Karpas-422 (cell line): ENCODE measurements at regions not wholly inside any gene's neighbourhood (a gene's known extent, or its start where the extent isn't known, plus 50 kb on each side); places are given as distances from the start of the nearest gene placed in this dataset.
"Not testable (repeated sequence)": the region's sequence is repeated elsewhere in the genome, so short reads cannot be mapped to it uniquely, and the experiment has no call there.

Experiments
- DNase-seq: peaks from one replicate; pipeline ENCODE4 v3.0.0-alpha.2; 2015
- H2AFZ ChIP-seq: fragments of 200-600 bp; sonication (generic); 2 replicates; pipeline ENCODE4 v1.6.1; 2014; ENCODE audit warnings: antibody characterized with exemption, low read length, mixed read lengths
- H3K27ac ChIP-seq: fragments of 200-600 bp; sonication (generic); 2 replicates; pipeline ENCODE4 v1.5.1; 2014; ENCODE audit warnings: mild to moderate bottlenecking, low read length, moderate library complexity
- H3K27me3 ChIP-seq: fragments of 200-600 bp; sonication (generic); 2 replicates; pipeline ENCODE4 v1.6.1; 2014; ENCODE audit warnings: low read length, mixed read lengths
- H3K36me3 ChIP-seq: fragments of 200-600 bp; sonication (generic); 2 replicates; pipeline ENCODE4 v1.6.1; 2014; ENCODE audit warnings: low read length, mixed read lengths; ENCODE audit not compliant: insufficient read depth
- H3K4me1 ChIP-seq: fragments of 200-600 bp; sonication (generic); 2 replicates; pipeline ENCODE4 v1.6.1; 2014; ENCODE audit warnings: mild to moderate bottlenecking, low read length, mixed read lengths
- H3K4me2 ChIP-seq: fragments of 200-600 bp; sonication (generic); 2 replicates; pipeline ENCODE4 v1.6.1; 2014; ENCODE audit warnings: low read length, low read depth, mild to moderate bottlenecking; ENCODE audit not compliant: poor library complexity, severe bottlenecking
- H3K4me3 ChIP-seq: fragments of 200-600 bp; sonication (generic); 2 replicates; pipeline ENCODE4 v1.5.1; 2014; ENCODE audit warnings: mild to moderate bottlenecking, antibody characterized with exemption, low read length, mixed read lengths
- H3K79me2 ChIP-seq: fragments of 200-600 bp; sonication (generic); 2 replicates; pipeline ENCODE4 v1.6.1; 2014; ENCODE audit warnings: mild to moderate bottlenecking, low read length, mixed read lengths
- H3K9ac ChIP-seq: fragments of 200-600 bp; sonication (generic); 2 replicates; pipeline ENCODE4 v1.6.0; 2014; ENCODE audit warnings: low read length
- H3K9me2 ChIP-seq: fragments of 200-600 bp; sonication (generic), shearing (Covaris generic); replicated peaks from 2 replicates; pipeline ENCODE4 v1.6.0; 2014; ENCODE audit warnings: mild to moderate bottlenecking, low read length, moderate library complexity; ENCODE audit not compliant: insufficient read depth
- H3K9me3 ChIP-seq: fragments of 300-700, 200-600 bp; sonication (generic); 2 replicates; pipeline ENCODE4 v1.6.1; 2014; ENCODE audit warnings: low read length, mixed read lengths
- H4K20me1 ChIP-seq: fragments of 200-600 bp; sonication (generic); 2 replicates; pipeline ENCODE4 v1.6.1; 2014; ENCODE audit warnings: mild to moderate bottlenecking, antibody characterized with exemption, low read length, low read depth; ENCODE audit not compliant: insufficient read depth

DNA sequence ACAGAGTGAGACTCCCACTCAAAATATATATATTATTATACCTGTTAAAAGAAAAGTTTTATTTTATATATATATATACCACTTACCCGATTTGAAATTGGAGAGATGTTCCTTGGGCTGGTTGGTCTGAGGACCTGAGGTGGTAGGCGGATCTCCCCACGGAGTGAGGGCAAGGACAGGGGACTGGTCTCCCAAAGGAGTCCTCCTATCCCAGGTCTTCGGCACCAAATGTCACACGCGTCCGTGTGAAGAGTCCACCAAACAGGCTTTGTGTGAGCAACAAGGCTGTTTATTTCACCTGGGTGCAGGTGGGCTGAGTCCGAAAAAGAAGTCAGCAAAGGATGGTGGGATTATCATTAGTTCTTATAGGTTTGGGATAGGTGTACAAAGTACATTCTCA, 228.2 kb downstream of the COPRS start:
- H3K27me3 ChIP-seq, result not testable (repeated sequence)

DNA sequence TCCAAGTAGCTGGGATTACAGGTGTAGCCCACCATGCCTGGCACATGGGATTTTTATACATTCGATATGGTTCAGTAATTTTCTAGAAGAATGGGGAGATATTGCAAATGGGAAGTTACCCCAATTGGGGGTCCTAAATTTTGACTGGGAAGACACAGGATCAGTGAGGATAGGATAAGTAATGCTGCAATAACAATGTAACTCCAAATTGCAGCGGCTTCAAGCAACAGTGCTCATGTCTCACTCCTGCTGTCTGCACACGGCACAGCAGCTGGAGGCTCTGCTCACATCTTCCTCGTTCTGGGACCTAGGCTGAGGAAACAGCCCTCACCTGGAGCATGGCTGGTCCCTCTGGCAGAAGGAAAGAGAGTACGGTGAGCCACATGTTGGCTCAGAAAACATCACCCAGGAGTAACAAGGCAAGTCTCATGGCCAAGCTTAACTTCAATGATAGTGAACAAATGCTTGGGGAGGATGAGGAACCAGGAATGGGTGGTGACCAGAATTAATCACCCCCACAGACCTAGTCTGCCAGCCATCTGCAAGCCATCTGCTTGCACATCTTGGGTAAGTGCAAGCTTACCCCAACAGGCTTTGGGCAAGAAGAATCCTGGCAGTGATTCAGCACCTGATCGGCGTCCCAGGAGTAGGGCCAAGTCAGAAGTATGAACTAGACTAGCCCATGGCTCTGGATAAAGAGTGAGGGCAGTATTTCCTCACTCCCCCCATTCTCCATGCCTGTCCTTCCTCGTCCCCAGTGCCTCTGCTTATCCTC, 229.2 kb downstream of the COPRS start:
- no peaks in the 10 kb centered on the region for H3K79me2 ChIP-seq
- no peaks in the 10 kb centered on the region for H4K20me1 ChIP-seq
- no peak overlapping the region for H3K4me2 ChIP-seq
- no peak overlapping the region for H2AFZ ChIP-seq
- H3K9ac ChIP-seq, result no peak overlapping the region
- H3K27ac ChIP-seq, result no peak overlapping the region
- H3K9me2 ChIP-seq, result no peaks in the 10 kb centered on the region
- no peaks in the 10 kb centered on the region; the same call in 1 of the 2 replicates for H3K27me3 ChIP-seq
- no peaks in the 10 kb centered on the region for H3K36me3 ChIP-seq
- no peak for DNase-seq
- H3K9me3 ChIP-seq, result no peaks in the 10 kb centered on the region
- no peaks in the 10 kb centered on the region for H3K4me1 ChIP-seq
- H3K4me3 ChIP-seq, result no peak overlapping the region

More for the DNA sequence above, 228.2 kb downstream of the COPRS start:
- not testable (repeated sequence) for H3K36me3 ChIP-seq, H3K4me2 ChIP-seq, DNase-seq, H3K9me3 ChIP-seq, H3K27ac ChIP-seq, H3K9ac ChIP-seq, H3K9me2 ChIP-seq, H4K20me1 ChIP-seq, H2AFZ ChIP-seq, H3K4me1 ChIP-seq, H3K79me2 ChIP-seq, H3K4me3 ChIP-seq

DNA sequence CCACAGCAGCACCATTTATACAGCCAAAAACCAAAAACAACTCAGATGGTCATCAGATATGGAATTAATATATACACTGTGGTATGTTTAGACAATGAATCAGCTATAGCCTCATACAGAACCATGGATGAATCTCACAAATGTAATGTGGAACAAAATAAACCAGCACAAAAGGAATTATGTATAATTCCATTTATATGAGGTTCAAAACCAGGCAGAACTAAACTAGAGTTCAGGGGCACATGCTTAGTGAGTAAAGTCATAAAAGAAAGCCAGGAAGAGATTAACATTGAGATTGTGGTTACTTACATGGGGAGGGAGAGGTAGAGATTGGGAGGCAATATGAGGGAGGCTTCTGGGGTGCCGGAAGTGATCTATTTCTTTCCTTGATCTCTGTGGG, 231.1 kb downstream of the COPRS start:
- H3K9ac ChIP-seq, result no peak overlapping the region
- H3K27ac ChIP-seq, result no peak overlapping the region
- H3K27me3 ChIP-seq, result no peaks in the 10 kb centered on the region; the same call in 1 of the 2 replicates
- H4K20me1 ChIP-seq, result no peaks in the 10 kb centered on the region
- H3K79me2 ChIP-seq, result no peaks in the 10 kb centered on the region
- H3K9me2 ChIP-seq, result no peaks in the 10 kb centered on the region
- H3K9me3 ChIP-seq, result no peaks in the 10 kb centered on the region
- H3K4me1 ChIP-seq, result no peaks in the 10 kb centered on the region
- no peak for DNase-seq
- H3K36me3 ChIP-seq, result no peaks in the 10 kb centered on the region
- no peak overlapping the region for H2AFZ ChIP-seq
- no peak overlapping the region for H3K4me2 ChIP-seq
- H3K4me3 ChIP-seq, result no peak overlapping the region

GRCh38 chr17:31623990-31624389, 232.5 kb downstream of the RAB11FIP4 start:
- Histone ChIP-seq H3K36me3 (no peaks in the 10 kb centered on the region), H2AFZ (no peak overlapping the region), H3K4me1 (no peaks in the 10 kb centered on the region), H3K27me3 (no peaks in the 10 kb centered on the region; the same call in 1 of the 2 replicates), H3K4me2 (no peak overlapping the region), H3K9me3 (no peaks in the 10 kb centered on the region), H3K9me2 (no peaks in the 10 kb centered on the region), H4K20me1 (no peaks in the 10 kb centered on the region), H3K4me3 (no peak overlapping the region), H3K9ac (no peak overlapping the region), H3K79me2 (no peaks in the 10 kb centered on the region), H3K27ac (no peak overlapping the region)
- DNase-seq, result no peak

DNA sequence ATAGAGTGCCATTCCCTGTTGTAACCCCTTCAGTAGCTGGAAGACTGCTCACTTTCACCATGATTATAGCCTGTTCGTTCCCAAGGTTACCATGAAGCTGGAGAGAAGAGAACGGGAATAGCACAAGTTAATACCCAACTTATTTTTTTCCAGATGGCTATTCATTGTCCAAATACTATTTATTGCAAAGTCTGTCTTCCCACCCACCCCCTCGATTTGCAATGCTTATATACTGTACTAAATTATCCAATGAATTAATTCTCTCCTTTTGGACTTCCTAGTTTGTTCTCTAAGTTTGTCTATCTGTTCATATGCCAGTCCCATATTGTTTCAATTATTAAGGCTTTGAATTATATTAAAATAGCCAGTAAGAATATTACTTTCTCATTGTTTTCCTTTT, 231.0 kb downstream of the RAB11FIP4 start:
- no peak overlapping the region for H3K27ac ChIP-seq
- no peak overlapping the region for H3K4me2 ChIP-seq
- no peaks in the 10 kb centered on the region for H3K79me2 ChIP-seq
- H3K4me3 ChIP-seq, result no peak overlapping the region
- H3K9me3 ChIP-seq, result no peaks in the 10 kb centered on the region
- no peaks in the 10 kb centered on the region for H3K36me3 ChIP-seq
- H3K27me3 ChIP-seq, result no peaks in the 10 kb centered on the region; the same call in 1 of the 2 replicates
- DNase-seq, result no peak
- no peaks in the 10 kb centered on the region for H4K20me1 ChIP-seq
- H3K9me2 ChIP-seq, result no peaks in the 10 kb centered on the region
- no peak overlapping the region for H2AFZ ChIP-seq
- no peaks in the 10 kb centered on the region for H3K4me1 ChIP-seq
- H3K9ac ChIP-seq, result no peak overlapping the region

- no peaks in the 10 kb centered on the region for H3K9me3 ChIP-seq
- H3K9me2 ChIP-seq, result no peaks in the 10 kb centered on the region
- no peak for DNase-seq
- no peaks in the 10 kb centered on the region for H3K79me2 ChIP-seq
- no peak overlapping the region for H2AFZ ChIP-seq
- no peak overlapping the region for H3K4me3 ChIP-seq
- no peaks in the 10 kb centered on the region for H4K20me1 ChIP-seq
- no peaks in the 10 kb centered on the region for H3K36me3 ChIP-seq
- H3K4me2 ChIP-seq, result no peak overlapping the region
- H3K27ac ChIP-seq, result no peak overlapping the region
- H3K4me1 ChIP-seq, result no peaks in the 10 kb centered on the region
- H3K9ac ChIP-seq, result no peak overlapping the region
- H3K27me3 ChIP-seq, result no peaks in the 10 kb centered on the region
These were observed 230.1 kb downstream of the RAB11FIP4 start for GRCh38 chr17:31621566-31621965.

DNA sequence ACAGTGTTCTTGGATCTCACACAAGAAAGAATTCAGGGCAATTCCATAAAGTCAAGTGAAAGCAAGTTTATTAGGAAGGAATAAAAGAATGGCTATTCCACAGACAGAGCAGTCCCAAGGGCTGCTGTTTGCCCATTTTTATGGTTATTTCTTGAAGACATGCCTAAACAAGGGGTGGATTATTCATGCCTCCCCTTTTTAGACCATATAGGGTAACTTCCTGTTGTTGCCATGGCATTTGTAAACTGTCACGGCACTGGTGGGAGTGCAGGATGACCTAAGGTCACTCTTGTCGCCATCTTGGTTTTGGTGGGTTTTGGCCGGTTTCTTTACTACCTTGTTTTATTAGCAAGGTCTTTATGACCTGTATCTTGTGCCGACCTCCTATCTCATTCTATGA, 219.6 kb downstream of the RAB11FIP4 start:
- not testable (repeated sequence) for H3K79me2 ChIP-seq, H3K27ac ChIP-seq, H3K9ac ChIP-seq, H3K9me3 ChIP-seq, H3K4me2 ChIP-seq, H3K36me3 ChIP-seq, H4K20me1 ChIP-seq, H2AFZ ChIP-seq, H3K27me3 ChIP-seq, H3K9me2 ChIP-seq, H3K4me1 ChIP-seq, H3K4me3 ChIP-seq, DNase-seq

DNA sequence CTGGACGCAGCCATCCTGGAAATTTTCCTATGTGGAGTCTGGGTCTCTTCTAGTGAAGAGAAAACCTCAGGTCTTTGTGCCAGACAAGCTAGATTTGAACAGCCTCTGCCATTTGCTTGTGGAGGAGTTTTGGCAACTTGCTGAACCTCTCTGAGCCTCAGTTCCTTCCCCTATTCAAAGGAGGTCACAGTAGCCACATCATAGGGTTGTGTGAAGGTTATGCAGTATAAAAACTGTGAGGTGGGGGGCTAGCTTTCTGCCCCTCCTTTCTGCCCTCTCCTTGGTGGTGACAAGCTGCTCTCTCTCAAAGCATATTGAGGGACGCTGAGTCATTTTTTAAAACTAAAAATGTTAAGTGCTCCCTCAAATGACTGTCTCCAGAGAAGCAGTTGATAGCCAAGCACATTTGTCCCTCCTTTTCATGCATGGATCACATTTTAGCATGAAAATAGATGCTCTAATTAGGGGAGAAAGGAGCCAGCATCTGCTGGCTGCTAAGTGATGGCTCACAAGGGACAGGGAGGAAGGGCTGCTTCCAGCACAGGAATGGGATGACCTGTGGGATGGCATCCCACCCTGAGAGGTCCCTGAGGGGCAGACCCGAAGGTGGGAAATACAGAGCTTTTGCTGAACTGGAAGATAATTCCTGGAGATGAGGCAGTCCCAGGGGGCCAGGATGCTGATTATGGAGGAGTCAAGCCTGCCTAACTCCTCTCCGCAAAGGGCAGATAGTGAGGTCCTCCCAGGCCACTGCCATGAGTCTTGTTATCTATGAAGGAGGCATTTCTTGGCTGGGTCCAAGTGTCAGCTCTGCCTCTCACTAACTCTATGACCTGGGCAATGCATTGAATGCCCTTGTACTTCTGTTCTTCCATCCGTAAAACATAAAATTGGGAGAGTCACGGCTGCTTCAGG, 218.8 kb downstream of the RAB11FIP4 start:
- H3K4me1 ChIP-seq, result no peaks in the 10 kb centered on the region
- no peak overlapping the region for H3K4me3 ChIP-seq
- H3K9ac ChIP-seq, result no peak overlapping the region
- no peaks in the 10 kb centered on the region for H3K9me2 ChIP-seq
- no peak overlapping the region for H3K27ac ChIP-seq
- H3K27me3 ChIP-seq, result no peaks in the 10 kb centered on the region
- H3K9me3 ChIP-seq, result no peaks in the 10 kb centered on the region
- no peak overlapping the region for H2AFZ ChIP-seq
- no peak overlapping the region for H3K4me2 ChIP-seq
- H3K36me3 ChIP-seq, result no peaks in the 10 kb centered on the region
- peak; percentile 37 for DNase-seq
- no peaks in the 10 kb centered on the region for H3K79me2 ChIP-seq
- H4K20me1 ChIP-seq, result no peaks in the 10 kb centered on the region
